GM18870 (cell line): ENCODE measurements at regions not wholly inside any gene's neighbourhood (a gene's known extent, or its start where the extent isn't known, plus 50 kb on each side); places are given as distances from the start of the nearest gene placed in this dataset.
A peak's percentile ranks its signal among the peaks of the same experiment; 100 is the strongest.

ENCODE experiments used
- ATAC-seq: cut with Tn5 transposase; IDR thresholded peaks from one replicate; pipeline ENCODE4 v1.9.1; 2021; ENCODE audit warnings: moderate library complexity; ENCODE audit not compliant: unreplicated experiment

DNA sequence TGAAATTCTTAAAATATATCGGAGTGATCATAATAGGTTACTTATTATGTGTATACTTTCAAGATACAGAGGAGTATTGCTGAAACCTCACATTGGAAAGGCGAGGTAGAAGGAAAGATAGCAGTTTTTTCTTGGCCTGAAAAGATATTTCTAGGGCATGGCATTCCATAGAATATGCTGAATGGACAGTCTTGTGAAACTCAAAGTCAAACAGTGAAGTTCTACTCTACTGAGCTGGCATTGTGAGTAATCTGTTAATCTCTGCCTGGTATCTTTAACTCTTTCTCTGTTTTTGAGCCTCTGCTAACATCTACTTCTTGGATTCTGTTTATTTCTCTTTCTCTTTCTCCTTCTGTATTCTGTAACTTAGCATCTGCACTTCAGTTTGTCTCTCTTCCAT, 176.3 kb upstream of the ZBTB20 start:
- no peak for ATAC-seq

DNA sequence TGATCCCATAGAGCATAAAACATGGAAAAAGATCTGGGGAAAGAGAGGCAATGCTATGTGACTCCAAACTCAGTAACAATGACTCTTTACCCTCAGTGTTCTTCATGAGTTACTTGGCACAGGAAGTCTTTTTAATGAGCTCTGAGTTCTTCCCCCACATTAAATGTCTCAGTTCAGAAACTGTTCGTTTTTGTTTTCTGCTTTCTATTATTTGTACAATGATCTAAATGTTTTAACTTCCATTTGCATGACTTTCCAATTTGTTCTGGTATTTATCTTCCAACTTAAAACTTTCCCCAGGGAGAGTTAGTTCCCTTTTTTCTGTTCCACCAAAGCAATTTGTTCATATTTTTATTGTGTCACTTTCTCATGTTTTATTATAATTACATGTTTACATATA, 177.0 kb upstream of the ZBTB20 start:
- ATAC-seq = no peak

DNA sequence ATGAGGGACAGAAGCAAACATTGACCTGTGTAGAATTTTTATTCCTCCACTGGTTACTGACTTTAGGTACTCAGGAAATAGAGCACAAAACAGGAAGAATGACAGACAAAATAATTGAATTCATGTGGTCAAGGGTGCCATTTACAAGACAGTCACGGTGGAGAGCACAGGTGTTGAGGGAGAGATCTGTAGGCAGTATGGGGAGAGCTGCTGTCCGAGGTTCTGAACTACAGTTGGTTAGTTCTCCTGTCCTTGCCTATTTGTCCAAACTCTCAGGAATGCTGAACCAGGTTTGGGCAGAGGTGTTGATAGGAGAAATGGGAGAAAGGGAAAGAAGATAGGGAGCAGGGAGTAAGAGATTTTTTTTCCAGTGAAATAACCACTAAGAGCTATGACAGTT, 178.5 kb upstream of the ZBTB20 start:
- ATAC-seq = no peak

DNA sequence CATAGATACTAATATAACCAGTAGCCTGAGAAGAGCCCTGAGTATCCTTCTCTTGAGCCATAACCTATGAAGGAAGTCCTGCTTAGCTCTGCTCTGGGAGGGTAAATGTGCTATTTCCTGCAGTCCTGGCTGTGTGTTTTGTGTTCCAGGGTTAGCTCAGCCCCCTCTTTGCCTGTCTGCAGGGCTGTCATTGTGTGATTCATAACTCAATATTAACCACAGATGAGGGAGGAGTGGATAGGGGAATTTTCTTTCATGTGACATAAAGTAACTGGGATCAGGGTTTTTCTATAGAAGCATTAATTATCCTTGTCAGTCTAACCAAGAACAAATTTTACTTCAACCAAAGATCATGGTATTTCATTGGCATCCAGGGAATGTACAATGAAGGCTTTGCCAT, 183.3 kb upstream of the ZBTB20 start:
- ATAC-seq = no peak

DNA sequence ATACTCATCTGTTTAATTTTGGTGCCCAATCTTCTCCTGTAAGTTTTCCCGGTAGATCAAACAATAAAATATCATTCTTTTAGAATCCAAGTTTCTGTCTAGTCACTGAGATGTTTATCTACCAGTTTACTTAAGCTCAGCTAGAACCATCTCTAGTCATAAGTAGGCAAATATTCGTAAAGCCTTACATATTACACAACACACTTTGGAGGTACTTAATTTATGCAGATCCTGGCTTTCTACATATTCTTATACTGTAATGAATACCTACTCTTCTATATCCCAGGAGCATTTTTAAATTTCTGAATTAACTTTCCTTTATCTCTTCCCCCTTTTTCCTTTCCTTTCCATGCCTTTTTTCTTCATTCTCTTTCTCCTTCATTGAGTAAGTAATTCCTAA, 185.9 kb upstream of the ZBTB20 start:
- no peak for ATAC-seq

DNA sequence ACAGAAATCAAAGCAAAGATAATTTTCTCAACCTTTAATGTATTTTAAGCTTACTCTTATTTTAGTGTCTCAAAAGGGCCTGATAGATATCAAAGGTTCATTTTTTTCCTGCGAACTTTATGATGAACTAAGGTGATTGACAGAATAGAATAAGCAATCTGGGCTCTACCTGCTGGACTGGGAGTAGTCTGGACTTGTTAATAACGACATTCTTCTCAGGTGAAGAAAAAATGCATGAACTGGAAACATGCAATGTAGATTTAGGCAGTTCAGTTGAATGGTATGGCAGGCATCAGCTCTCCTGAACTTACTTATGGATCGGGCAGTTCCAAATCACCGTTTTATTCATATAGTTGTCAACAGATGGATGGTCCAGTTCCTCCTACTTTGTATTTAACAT, 189.7 kb upstream of the ZBTB20 start:
- no peak for ATAC-seq

DNA sequence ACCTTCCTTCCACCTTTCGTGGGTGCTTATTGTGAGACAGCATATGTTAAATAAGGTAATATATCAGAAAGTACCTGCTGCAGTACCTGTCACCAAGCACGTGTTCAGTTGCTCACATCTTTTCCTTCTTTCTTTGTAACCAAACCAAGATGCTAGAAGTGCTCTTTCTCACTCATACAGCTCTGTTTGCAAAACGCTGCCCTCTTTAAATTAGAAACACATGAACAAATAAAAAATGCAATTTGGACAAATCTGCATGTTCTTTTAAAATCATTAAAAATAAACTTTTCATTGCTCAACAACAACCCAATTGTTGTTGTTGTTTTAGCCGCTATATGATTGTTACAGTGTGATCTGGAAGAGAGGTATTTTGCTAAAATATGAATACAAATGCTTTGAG, 193.5 kb upstream of the ZBTB20 start:
- no peak for ATAC-seq

DNA sequence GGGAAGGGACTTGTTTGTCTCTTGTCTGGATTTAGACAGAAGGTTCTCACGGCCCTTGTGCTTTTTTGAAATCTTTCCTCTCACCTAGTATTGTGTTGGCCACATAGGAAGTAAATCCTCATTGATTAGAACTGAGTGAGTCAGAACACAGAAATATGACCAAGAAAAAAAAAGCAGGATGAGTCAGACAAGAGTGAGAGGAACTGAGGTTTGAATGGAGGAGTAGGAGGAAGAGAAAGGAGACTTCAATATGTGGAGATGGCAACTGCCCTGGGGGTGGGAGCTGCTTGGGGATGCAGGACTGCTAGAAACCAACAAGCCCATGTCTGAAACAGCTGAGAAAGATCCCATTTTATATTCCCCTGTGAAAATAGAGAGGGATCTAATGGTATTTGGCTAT, 194.1 kb upstream of the ZBTB20 start:
- ATAC-seq = peak; percentile 86

DNA sequence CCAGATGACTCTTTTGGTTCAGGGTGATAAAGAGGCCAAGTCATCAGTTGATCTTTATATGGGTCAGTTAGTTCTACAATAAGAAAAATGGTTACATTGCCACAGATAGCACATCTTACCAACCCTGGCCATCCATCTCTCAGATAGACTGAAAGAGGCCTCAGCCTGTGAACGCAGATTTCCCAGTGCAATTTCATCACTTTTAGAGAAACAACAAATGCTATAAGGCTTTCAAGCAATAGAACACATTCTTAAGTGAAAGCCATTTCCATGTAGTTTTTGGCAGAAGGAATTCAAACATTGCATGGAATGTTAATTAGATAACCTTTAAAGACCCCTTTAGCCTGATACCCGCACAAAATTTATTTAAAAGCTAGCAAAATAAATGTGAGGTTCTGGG, 200.6 kb upstream of the ZBTB20 start:
- ATAC-seq = no peak

DNA sequence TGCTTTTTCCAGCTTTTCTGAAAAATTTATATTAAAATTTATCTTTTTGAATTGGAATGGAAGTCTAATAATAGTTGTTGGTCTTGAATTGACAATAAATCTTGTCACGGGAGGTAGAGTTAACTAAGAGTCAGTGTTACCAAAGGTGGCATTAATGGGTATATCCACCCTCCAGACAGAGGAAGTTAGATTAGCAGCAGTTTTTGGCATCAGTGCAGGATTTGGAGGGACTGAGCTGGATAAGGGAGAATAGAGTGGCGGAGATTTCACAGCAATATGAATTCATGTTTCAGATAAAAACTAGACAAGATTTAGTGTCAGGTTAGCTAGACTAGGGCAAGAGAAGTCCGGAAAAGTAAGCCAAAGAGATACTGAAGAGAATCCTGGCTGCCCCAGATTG, 201.3 kb upstream of the ZBTB20 start:
- no peak for ATAC-seq

DNA sequence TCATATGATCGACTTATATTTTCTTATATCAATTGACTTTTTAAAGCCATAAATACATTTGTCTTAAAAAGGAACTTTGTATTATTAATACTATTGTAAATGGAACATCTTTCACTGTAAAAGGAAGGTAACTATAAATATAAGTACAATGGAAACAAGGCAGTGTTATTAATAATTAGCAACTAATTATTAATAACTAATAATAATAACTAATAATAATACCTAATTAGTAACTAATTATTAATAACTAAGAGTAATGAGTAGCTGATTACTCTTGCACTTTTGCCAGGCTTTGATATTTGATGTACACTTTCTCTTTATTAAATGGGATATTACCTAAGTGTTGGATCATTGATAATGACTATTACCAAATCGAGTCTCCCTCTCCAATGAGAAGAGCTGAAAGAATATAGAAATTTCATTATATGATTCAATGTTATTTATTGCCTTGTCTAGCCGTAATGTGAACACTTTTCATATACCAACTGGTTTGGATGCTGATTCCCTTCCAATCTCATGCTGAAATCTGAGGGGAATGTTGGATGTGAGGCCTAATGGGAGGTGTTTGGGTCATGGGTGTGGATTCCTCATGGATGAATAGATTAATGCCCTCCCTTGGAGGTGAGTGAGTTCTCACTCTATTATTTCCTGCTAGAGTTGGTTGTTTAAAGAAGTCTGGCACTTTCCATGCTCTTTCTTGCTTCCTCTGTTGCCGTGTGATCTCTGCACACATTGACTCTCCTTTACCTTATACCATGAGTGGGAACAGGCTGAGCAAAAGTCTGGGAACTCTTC, 202.1 kb upstream of the ZBTB20 start:
- no peak for ATAC-seq

DNA sequence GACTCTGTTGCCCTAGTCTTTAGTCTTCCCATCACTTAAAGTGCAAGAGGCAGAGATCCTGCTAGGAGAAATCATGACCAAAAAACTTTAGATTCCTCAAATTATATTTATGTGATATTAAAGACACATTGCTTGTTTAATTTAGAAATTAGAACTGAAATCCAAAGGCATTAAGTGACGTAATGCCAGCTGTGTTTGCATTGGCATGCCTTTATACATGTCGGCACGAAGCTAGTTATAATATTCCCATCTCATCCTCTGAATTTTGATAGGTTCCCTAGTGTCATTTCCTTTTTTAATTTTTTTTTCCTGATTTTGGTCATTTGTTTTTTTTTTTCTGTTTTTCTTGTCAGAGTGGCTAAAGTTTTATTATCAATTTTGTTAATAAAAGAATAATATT, 203.5 kb upstream of the ZBTB20 start:
- no peak for ATAC-seq

DNA sequence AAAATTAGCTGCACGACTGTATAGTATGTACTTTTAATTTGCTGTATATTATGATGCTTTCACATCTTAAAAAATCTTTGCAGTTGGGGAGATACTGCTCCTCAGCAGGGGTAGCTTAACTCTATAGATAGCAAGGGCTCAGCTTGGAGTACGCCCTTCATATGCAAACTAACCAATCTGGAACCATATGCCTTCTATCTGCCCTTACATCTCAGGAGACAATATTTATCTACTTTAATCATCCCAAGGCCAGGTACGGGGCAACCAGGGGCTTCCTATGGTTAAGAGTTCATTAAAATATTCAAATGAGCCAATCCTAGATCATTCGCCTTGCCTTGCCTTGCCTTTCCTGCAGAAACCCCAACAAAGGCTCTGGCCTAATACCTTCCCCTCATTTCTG, 204.1 kb upstream of the ZBTB20 start:
- ATAC-seq = no peak

DNA sequence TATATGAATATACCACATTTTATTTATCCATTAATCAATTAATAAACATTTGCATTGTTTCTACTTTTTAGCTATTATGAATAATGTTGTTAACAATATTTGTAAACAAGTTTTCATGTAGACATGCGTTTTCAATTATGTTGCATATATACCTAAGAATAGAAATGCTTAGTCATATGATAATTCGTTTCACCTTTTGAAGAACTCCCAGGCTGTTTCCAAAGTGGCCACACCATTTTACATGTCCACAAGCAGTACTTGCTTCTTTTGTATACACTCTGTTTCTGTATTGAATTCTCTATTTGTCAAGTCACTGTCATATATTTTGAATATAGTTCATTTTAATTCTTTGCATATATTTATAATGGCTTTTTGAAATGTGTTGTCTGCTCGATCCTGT, 206.9 kb upstream of the ZBTB20 start:
- no peak for ATAC-seq

DNA sequence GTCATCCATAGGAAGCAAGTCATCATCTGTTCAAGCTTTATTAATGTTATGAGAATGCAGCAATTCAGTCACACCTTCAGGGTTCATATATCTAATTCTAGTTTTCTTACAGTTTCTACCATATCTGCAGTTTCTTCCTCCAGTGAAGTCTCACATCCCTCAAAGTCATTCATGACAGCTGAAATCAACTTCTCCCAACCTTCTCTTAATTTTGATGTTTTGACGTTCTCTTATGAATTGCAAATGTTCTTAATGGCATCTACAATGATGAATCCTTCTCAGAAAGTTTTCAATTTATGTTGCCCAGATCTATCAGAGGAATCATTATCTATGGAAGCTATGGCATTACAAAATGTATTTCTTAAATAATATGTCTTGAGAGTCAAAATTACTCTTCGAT, 210.4 kb upstream of the ZBTB20 start:
- no peak for ATAC-seq

DNA sequence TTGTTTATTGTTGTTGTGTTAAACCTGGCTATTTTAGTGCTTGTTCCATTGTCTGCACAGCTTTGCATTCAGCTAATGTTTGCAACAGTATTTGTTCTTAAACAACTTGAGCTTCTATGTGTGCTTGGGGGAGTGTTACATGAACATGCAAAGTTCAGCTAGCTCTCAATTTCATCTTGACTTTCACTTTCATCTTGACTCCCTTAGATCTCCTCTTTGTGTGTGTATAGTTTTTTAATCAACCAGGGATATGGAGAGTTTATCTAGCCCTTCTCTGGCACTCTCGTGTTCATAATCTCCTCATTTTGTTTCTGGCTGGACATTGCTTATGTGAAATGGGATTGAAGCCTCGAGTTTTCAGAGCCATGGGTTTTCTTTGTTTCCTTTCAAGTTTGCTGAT, 212.4 kb upstream of the ZBTB20 start:
- peak; percentile 94 for ATAC-seq

DNA sequence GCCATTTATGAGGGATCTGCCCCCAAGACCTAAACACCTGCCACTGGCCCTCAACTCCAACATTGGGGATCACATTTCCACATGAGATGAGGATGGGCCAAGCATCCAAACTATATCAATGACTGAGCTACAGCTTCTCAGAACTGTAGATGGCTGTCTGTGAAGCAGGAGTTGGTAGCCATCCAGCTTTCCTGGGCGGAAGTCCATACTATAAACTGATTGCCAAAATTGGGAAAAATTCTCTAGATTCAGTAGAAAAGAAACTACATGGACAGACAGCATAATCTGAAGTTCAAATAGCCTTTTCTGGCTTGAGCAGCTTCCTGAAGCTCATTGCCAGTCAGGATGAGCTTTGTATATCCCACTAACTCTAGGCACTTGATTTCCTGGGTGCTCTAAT, 214.7 kb upstream of the ZBTB20 start:
- no peak for ATAC-seq

DNA sequence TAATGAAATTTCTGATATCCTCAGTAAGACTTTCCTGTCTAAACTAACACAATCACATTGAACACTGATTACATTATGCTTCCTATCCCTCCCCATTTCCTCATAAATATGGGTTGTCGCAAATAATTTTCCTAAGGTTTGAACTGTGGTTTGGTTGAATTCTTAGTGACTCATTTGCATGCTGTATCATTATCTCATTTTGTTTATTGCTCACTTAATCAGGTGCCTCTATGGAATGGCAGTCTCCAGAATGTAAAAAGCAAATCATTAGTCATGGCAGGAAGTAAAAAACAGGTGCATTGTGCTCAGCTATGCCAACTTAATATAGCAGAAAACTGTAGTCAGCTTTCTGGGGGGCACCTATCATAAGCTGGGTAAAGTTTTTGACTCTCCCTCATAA, 216.0 kb upstream of the ZBTB20 start:
- ATAC-seq = no peak

DNA sequence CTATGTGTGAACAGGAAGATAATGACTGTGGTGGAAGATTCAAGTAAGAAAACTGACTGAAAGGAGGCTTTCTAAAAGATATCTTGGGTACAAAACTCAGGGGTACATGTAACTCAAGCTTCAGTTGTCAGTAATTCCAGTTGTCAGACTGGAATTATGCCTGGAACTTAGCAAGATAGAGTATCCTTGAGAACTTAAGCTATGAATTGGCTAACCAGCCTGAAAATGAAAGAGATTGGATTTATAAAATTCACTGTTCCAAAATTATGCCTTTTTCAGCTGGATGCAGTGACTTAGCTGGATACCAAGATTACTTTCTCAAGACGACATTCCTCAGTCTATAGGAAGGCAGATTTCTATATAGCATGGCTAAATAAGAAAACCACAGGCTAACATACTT, 221.9 kb upstream of the ZBTB20 start:
- no peak for ATAC-seq

DNA sequence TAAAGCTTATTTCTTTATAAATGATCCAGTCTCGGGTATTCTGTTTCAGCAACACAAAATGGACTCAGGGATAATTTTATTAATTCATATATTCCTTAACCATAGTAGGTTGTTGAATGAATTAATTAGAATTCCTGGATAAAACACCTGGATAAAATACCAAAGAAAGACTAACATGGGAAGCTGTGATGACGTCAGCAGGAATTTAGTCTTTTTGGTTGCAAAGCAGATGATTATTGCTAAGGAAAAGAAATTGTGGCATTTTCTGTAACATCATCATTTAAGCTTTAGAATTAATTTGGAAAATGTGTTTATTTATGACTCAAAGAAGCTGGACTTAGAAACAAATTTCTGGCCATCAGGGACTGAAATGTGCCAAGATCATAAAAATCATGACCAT, 228.3 kb upstream of the ZBTB20 start:
- ATAC-seq = no peak

DNA sequence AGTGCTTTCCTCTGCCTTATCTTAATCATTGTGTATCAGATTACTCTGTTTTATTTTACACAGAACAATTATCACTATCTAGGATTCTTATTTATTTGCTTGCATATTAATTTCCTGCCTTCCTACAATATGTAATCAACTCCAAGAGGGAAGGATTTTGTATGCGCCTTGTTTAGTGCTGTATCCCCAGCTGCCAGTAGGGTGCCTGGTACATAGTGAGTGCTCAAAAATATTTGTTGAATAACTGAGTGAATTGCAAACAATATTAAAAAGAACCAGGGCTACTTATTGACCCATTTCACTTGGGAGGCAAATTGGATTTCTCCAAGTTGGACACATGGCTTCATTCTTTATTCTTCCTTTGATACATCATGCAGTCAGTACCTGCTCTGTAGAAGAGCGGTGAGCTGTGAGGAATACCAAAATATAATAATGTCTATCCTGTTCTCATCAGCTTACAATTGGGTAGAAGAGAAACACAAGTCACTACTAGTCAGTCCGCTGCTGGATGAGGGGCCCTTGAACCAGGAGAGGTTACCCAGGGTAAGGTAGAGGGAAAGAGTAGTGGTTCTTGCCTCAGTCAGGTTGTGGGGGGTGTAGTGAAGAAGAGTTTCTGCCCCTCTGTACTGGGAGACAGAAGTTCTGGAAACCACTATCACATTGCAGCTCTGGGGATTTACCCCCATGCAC, 233.9 kb upstream of the ZBTB20 start:
- no peak for ATAC-seq

DNA sequence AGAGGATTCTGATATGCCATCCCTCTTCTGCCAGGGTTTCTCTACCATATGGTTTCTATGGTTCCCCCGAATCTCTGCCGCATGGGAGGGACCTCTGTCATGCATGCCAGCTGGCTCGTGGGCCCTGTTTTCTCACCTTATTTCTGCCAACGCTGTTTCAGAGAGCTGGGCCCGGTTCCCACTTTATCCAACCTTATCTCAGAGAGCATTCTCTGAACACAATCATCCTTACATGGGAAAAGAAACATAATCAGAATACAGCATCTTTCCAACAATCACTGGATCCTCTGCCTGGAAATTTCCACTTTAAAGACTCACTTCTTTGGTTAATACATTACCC, 234.5 kb upstream of the ZBTB20 start:
- no peak for ATAC-seq

DNA sequence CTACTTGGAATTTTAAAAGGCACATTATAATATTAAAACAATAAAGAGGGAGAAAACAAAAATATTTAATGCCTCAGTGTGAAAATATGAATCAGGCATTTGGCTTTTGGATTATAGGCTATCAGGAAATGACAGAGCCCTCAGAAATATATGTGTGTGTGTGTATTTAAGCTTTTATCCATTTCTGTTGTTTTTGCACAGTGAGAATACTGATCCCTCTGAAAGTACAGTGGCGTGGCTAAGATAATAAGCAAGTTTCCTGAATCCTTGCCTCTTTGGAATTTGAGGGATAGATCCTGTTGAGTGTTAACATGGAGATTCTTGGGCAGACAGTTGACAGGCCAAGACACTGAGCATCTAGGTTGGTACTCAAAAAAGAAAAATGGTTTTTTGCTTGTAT, 234.8 kb upstream of the ZBTB20 start:
- no peak for ATAC-seq
